Activated B cell treated with CpG ODN at 0.5 μM for 24 hours (primary cell): ENCODE measurements at regions not wholly inside any gene's neighbourhood (a gene's known extent, or its start where the extent isn't known, plus 50 kb on each side); places are given as distances from the start of the nearest gene placed in this dataset.
"Not testable (repeated sequence)": the region's sequence is repeated elsewhere in the genome, so short reads cannot be mapped to it uniquely, and the experiment has no call there.

Experiments
- ATAC-seq: fragments of 200-7000 bp; cut with Tn5 transposase; one replicate; pipeline ENCODE4 v1.10.0; 2021; ENCODE audit warnings: low read depth, mild to moderate bottlenecking, moderate library complexity
- CTCF ChIA-PET: fragments of 350-600 bp; sonication (Branson Sonifier 250); formaldehyde crosslinking; loops from one replicate; lab custom pipeline; 2021; ENCODE audit warnings: antibody characterized with exemption; lab: Charles Lee
- POLR2A ChIA-PET: fragments of 350-600 bp; sonication (Branson Sonifier 250); formaldehyde crosslinking; loops from one replicate; lab custom pipeline; 2021; ENCODE audit warnings: antibody characterized with exemption; lab: Charles Lee
- DNase-seq: peaks from one replicate; pipeline ENCODE4 v3.0.0; 2022
- H3K27ac Mint-ChIP-seq: one replicate; pipeline ENCODE4 v1.8.0; 2020; ENCODE audit warnings: mixed read lengths
- H3K27me3 Mint-ChIP-seq: one replicate; pipeline ENCODE4 v1.8.0; 2021; ENCODE audit warnings: mixed read lengths
- H3K36me3 Mint-ChIP-seq: one replicate; pipeline ENCODE4 v1.8.0; 2021; ENCODE audit warnings: low read depth, mixed read lengths
- H3K4me1 Mint-ChIP-seq: one replicate; pipeline ENCODE4 v1.8.0; 2021; ENCODE audit warnings: mixed read lengths
- H3K4me3 Mint-ChIP-seq: one replicate; pipeline ENCODE4 v1.8.0; 2020; ENCODE audit warnings: mild to moderate bottlenecking, mixed read lengths
- H3K9me3 Mint-ChIP-seq: one replicate; pipeline ENCODE4 v1.8.0; 2020; ENCODE audit warnings: mixed read lengths
- intact Hi-C: fragments of 100-400 bp; cut with micrococcal nuclease; formaldehyde crosslinking; loops from one replicate; pipeline ENCODE4 v1.15.1; 2024
- TF ChIP-seq, protein P1 (sequence below): fragments of 200-600 bp; IDR thresholded peaks from one replicate; pipeline ENCODE4 v1.8.0; 2022; ENCODE audit warnings: antibody characterized with exemption, mild to moderate bottlenecking

DNA sequence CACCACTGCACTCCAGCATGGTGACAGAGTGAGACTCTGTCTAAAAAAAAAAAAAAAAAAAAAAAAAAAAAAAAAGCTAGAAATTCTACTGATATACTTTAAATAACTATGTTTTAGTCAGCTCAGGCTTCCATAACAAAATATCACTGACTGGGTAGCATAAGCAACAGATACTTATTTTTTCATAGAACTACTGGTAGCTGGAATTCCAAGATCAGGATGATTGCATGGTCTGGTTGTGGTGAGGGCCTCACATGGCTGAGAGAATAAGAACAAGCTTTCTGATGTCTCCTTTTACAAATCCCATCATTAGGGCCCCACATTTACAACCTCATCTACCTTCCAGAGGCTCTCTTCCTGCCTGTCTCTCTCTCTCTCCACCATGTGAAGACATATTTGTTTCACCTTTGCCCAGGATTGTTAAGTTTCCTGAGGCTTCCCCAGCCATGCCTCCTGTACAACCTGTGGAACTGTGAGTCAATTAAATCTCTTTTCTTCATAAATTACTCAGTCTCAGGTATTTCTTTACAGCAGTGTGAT, 126.7 kb upstream of the SEMA3C start:
- no peak for DNase-seq
- no peaks in the 10 kb centered on the region for H3K4me1 Mint-ChIP-seq
- no peaks in the 10 kb centered on the region for H3K27me3 Mint-ChIP-seq
- CTCF ChIA-PET: no interaction called here
- peaks cover 15% of the 10 kb centered on the region for H3K9me3 Mint-ChIP-seq
- H3K36me3 Mint-ChIP-seq: no peaks in the 10 kb centered on the region
- H3K4me3 Mint-ChIP-seq: no peak overlapping the region
- TF ChIP-seq, protein P1, sequence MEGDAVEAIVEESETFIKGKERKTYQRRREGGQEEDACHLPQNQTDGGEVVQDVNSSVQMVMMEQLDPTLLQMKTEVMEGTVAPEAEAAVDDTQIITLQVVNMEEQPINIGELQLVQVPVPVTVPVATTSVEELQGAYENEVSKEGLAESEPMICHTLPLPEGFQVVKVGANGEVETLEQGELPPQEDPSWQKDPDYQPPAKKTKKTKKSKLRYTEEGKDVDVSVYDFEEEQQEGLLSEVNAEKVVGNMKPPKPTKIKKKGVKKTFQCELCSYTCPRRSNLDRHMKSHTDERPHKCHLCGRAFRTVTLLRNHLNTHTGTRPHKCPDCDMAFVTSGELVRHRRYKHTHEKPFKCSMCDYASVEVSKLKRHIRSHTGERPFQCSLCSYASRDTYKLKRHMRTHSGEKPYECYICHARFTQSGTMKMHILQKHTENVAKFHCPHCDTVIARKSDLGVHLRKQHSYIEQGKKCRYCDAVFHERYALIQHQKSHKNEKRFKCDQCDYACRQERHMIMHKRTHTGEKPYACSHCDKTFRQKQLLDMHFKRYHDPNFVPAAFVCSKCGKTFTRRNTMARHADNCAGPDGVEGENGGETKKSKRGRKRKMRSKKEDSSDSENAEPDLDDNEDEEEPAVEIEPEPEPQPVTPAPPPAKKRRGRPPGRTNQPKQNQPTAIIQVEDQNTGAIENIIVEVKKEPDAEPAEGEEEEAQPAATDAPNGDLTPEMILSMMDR: no peak
- H3K27ac Mint-ChIP-seq: no peak overlapping the region
- ATAC-seq: no peak
- POLR2A ChIA-PET: no interaction called here
- intact Hi-C loops: no loop called here

DNA sequence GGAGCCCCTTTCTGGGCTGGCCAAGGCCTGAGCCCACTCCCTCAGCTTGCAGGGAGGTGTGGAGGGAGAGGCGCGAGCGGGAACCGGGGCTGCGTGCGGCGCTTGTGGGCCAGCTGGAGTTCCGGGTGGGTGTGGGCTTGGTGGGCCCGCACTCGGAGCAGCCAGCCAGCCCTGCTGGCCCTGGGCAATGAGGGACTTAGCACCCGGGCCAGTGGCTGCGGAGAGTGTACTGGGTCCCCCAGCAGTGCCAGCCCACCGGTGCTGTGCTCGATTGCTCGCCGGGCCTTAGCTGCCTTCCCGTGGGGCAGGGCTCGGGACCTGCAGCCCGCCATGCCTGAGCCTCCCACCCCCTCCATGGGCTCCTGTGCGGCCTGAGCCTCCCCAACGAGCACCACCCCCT, 123.8 kb upstream of the SEMA3C start:
- ATAC-seq, CTCF ChIA-PET: not testable (repeated sequence)

DNA sequence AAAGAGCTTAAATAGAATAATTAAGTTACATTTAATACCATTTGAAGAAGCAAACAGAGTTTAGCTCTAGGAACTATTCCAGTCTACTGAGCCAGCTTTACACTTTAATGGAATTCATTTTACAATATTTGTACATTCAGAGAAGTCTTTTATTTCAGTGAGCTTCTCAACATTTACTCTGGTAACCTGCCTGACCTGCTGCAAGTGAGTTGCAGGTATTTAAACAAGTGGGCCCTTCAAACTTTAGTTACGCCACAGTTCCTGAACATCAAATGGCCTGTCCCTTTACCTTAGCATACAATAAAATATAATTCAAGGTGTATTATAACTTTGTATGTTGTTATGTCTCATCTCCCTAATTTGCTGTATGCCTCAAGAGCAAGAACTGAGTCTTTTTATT, 121.6 kb upstream of the SEMA3C start:
- CTCF ChIA-PET: no interaction called here
- intact Hi-C loops: no loop called here
- peaks cover 7% of the 10 kb centered on the region for H3K9me3 Mint-ChIP-seq
- ATAC-seq: no peak
- H3K4me3 Mint-ChIP-seq: no peak overlapping the region
- H3K27ac Mint-ChIP-seq: no peak overlapping the region
- no peaks in the 10 kb centered on the region for H3K4me1 Mint-ChIP-seq
- no peaks in the 10 kb centered on the region for H3K27me3 Mint-ChIP-seq
- TF ChIP-seq, protein P1: no peak
- POLR2A ChIA-PET: no interaction called here
- no peak for DNase-seq
- H3K36me3 Mint-ChIP-seq: no peaks in the 10 kb centered on the region

More for the DNA sequence above, 123.8 kb upstream of the SEMA3C start:
- H3K9me3 Mint-ChIP-seq, H3K27ac Mint-ChIP-seq, DNase-seq, H3K36me3 Mint-ChIP-seq, intact Hi-C loops, H3K27me3 Mint-ChIP-seq, H3K4me1 Mint-ChIP-seq, H3K4me3 Mint-ChIP-seq, POLR2A ChIA-PET: not testable (repeated sequence)

DNA sequence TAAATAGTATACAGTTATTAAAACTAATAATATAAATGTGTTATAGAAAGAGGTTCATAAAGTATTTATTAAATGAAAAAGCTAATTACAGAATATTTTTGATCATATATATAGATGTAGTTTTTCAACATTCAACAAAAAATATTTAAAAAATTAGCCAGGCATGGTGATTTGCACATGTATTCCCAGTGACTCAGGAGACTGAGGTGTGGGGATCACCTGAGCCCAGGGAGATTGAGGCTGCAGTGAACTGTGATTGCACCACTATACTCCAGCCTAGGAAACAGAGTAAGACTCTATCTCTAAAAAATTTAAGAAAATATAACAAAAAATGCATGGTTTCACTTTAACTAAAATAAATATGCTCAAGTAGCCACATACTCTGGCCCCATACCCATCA, 118.0 kb upstream of the SEMA3C start:
- TF ChIP-seq, protein P1: no peak
- Mint-ChIP-seq H3K4me1 (no peaks in the 10 kb centered on the region), H3K4me3 (no peak overlapping the region), H3K36me3 (no peaks in the 10 kb centered on the region), H3K27me3 (no peaks in the 10 kb centered on the region), H3K9me3 (peaks cover 10% of the 10 kb centered on the region), H3K27ac (no peak overlapping the region)
- ATAC-seq (no peak), DNase-seq (no peak)
- ChIA-PET POLR2A (no interaction called here), CTCF (no interaction called here)
- intact Hi-C loops: no loop called here

DNA sequence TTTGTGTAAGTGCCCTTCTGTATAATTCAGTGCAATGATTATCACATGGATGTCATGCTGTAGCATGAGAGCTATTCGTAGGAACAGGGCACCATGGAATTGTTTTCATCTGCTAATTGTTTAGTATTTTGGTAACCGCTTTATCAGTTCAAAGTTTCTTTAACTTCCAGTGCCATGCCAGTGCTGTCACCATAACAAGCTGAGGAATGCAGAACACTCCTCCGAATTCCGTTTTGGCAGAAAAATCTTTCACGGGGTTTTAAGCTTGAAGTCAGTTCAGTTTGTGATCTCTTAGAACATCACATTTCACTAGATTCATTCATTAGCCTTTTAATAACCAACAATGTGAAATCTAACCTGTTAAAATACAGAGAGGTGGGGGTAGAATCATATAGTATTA, 117.2 kb upstream of the SEMA3C start:
- no peak overlapping the region for H3K4me3 Mint-ChIP-seq
- DNase-seq (no peak), ATAC-seq (no peak)
- H3K27ac Mint-ChIP-seq: no peak overlapping the region
- intact Hi-C loops: no loop called here
- H3K9me3 Mint-ChIP-seq: peaks cover 7% of the 10 kb centered on the region
- CTCF ChIA-PET: no interaction called here
- no peaks in the 10 kb centered on the region for H3K36me3 Mint-ChIP-seq
- POLR2A ChIA-PET: no interaction called here
- H3K4me1 Mint-ChIP-seq: no peaks in the 10 kb centered on the region
- TF ChIP-seq, protein P1: no peak
- H3K27me3 Mint-ChIP-seq: no peaks in the 10 kb centered on the region

DNA sequence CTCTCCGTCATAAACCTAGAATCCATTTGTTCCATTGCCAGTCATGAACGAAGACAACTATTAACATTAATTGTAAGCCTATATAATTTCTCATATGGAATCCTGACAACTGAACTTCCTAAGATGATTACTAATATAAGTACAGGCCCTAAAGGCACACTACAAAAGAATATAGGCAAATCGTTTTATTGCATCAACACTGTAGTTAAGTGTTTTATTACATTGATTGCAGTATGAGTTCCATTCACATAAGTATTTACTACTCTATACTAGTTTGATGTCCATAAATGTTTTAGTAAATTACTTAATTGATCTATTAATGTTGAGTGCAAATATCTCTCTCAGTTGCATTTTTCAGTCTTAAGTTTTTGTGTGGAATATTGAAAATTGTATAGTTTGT, 113.1 kb upstream of the SEMA3C start:
- intact Hi-C loops: no loop called here
- DNase-seq: no peak
- TF ChIP-seq, protein P1: no peak

More for the DNA sequence above, 113.1 kb upstream of the SEMA3C start:
- Mint-ChIP-seq H3K4me1 (no peaks in the 10 kb centered on the region), H3K4me3 (no peak overlapping the region), H3K27ac (no peak overlapping the region), H3K9me3 (peaks cover 5% of the 10 kb centered on the region), H3K36me3 (no peaks in the 10 kb centered on the region), H3K27me3 (no peaks in the 10 kb centered on the region)
- ChIA-PET CTCF (no interaction called here), POLR2A (no interaction called here)
- ATAC-seq: no peak
